HG02678 (cell line): ENCODE measurements at regions not wholly inside any gene's neighbourhood (a gene's known extent, or its start where the extent isn't known, plus 50 kb on each side); places are given as distances from the start of the nearest gene placed in this dataset.

Experiments used
- ATAC-seq: cut with Tn5 transposase; IDR thresholded peaks from one replicate; pipeline ENCODE4 v1.9.1; 2021; ENCODE audit warnings: mild to moderate bottlenecking, moderate library complexity; ENCODE audit not compliant: unreplicated experiment

DNA sequence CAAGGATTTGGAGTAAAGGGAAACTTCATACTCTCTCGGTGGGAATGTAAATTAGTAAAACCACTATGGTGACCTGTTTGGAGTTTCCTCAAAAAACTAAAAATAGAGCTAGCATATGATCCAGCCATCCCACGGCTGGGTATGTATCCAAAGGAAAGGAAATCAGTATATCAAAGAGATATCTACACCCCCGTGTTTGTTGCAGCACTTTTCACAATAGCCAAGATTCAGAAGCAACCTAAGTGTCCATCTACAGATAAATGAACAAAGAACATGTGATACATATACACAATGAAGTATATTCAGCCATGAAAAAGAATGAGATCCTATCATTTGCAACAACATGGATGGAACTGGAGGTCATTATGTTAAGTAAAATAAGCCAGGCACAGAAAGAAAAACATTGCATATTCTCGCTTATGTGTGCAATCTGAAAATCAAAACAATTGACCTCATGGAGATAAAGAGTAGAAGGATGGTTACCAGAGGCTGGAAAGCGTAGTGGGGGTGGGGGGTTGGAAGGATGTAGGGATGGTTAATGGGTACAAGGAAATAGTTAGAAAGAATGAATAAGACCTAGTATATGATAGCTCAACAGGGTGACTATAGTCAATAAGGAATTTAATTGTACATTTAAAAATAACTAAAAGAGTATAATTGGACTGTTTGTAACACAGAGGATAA, 468.0 kb downstream of the BCAT1 start:
- ATAC-seq = no peak

DNA sequence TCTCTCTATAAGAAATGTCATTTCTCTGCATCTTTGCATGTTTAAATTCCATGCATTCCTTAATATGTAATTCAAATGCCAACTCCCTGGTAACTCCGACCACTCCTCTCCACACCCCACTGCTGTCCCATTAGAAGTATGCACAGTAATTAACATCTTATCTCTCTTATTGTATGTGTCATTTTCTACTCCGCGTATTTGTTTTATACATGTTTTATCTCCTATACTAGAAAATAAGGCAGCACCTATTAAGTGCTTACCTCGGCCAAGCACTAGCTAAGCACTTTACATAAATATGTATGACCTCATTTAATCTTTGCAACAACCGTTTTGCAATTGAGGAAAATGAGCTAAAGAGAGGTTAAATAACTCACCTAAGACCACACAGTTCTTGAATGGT, 469.8 kb downstream of the BCAT1 start:
- ATAC-seq = no peak

DNA sequence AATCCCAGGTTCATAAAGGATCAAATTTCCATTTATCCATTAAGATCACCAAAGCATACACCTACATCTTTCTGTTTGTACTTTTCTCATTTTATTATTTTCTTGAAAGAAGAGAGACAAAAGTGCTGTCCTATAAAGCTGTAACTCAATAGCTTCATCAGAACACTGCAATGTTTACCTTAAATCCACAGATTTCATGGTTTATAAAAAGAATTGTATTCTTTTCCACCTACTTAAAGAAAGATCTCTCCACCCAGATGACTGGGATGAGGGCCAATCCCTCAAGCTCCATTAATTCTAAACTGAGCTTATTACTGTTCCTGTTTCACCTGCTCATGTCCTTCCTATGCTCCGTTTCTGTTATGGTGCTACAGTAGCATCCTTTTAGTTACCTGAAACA, 470.6 kb downstream of the BCAT1 start:
- no peak for ATAC-seq

DNA sequence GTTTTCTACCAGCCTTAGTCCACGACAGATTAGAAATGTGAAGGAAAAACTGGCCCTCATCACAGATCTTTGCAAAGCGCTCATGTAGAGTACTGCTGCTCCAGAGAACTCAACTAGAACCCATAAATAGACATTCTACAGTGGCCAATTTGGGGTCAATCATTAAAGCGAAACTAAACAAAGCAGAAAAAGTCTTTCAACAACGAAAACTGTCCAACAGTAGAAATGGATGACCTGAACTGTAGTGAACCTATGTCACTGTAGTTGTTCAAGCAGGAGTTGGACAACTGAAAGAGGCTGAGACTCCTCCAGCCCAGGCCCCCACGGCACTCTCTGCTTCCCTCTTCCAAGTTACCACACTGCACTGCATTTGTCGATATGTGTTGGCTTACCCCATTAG, 472.6 kb downstream of the BCAT1 start:
- no peak for ATAC-seq

DNA sequence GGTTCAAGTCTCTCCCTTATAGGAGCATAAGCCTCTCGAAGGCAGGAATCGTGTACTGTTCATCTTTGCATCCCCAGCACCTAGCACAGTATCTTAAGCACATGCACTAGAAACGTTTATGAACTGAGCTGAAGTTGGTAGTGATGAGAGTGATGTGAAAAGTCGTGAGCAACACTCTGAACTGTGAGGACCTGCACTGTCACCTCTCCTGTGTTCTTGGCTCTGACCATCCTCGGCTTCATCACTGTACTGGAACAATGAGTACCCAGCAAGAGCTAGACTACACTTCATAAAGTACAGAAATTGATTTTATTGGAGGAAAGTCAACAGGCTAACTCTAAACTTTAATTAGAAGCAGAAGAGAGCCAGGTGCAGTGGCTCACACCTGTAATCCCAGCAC, 473.6 kb downstream of the BCAT1 start:
- ATAC-seq = no peak

DNA sequence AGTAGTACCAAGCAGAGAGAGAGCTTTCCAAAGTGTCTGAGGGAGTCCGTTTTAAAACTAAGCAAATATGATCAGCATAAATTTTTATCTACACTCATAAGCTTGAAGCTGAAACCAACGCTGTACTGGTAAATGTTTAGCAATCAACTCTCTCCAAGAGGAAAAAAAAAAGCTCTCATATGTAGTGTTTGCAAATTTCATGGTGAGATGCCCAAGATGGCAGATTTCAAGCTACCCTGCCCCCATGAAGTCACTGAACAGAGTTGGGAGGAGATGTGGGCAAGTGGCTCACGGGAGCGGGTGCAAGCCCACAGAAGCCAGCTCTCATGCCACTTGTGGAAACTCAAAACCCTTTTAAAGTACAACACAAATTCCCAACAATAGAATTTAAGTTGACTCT, 475.8 kb downstream of the BCAT1 start:
- no peak for ATAC-seq

DNA sequence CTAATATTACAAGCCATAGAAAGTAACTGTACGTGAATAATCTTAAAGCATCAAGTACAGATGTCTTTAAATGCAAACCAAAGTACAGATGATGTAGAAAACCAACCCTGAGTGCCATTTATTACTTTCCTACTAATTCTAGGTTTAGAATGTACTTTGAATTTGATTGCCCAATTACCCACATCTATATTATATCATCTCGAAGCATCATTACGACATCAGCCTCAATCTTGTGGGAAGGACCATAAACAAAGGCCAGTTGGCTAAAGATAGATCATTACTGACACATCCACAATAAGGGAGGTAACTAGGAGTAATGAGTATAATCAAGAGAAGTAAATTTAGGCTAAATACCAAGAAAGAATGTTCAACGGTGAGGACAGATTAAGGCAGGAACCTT, 478.9 kb downstream of the BCAT1 start:
- ATAC-seq = no peak

DNA sequence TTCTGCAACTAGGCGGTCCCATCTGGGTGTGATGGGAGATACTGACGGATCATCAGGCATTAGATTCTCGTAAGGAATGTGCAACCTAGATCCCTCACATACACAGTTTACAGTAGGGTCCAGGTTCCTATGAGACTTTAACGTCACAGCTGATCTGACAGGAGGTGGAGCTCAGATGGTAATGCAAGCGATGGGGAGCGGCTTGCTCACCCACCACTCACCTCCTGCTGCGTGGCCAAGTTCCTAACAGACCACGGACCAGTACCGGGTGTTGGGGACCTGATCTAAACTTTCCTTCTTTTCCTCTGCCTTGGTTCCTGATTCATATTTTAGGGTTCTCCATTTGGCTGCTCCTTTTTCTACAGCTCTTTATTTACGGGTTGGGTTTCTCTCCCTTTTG, 479.8 kb downstream of the BCAT1 start:
- no peak for ATAC-seq

DNA sequence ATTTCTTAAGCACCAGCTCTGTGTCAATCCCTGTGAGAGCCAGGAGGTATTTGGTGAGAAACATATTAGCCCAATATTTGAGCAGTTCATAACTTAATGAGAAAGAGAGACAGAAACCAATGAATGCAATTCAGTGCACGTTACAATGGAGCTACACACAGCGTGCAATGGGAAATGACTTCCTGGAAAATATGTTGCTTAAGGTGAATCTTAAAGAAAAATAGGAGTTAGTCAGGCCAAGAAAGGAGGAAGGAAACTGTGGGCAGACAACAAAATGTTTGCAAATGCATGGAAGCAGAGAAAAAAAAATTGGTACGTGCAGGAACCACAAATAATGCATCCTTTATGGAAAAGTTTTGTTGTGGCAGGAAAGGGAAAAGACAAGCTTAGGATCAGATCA, 481.7 kb downstream of the BCAT1 start:
- no peak for ATAC-seq

DNA sequence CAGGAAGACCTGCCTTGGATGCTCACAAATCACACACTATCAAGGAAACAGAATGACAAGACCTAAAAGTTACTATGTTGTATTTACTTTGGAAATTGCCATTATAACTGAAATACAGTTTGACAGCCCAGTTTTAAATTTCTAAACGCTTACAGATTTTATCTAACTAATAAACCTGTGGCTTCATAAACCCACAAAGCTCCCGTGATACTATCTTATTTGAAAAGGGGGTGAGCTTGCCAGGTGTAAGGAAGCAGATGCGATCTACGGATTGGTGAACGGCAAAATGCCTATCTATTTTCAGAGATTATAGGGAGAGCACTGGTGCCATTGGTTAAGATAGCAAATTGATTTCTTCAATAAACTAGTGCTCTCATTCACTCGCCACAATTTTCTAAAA, 485.5 kb downstream of the BCAT1 start:
- ATAC-seq = no peak

DNA sequence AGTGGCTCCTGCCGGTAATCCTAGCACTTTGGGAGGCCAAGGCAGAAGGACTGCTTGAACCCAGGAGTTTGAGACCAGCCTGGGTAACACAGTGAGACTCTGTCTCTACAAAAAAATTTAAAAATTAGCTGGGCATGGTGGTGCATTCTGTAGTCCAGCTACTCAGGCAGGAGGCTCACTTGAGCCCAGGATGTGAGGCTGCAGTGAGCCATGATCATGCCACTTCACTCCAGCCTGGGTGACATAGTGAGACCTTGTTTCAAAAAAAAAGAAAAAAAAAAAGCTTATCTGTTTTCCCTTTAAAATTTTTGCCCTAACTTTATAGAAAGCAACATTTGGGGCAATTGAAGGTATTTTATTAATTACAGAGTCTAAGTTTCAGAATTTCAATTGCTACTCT, 486.0 kb downstream of the BCAT1 start:
- no peak for ATAC-seq

DNA sequence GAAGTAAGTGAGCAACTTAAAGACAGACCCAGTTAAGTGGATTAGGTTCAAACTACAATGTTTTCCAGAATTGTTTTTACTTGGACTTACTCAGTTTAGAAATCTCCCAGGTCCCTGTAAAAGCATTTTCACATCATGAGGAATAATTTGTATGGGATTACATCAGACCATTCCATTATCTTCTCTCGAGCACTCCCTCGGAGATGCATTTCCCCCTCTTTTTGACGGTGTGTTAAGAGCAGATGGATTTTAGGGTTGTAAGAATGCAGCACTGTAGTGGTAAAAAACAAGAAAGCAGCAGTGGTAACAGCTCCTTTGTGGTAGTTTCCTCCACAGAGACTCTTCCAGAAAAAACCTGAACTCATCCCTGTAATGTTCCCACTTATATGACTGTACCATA, 488.4 kb downstream of the BCAT1 start:
- no peak for ATAC-seq

DNA sequence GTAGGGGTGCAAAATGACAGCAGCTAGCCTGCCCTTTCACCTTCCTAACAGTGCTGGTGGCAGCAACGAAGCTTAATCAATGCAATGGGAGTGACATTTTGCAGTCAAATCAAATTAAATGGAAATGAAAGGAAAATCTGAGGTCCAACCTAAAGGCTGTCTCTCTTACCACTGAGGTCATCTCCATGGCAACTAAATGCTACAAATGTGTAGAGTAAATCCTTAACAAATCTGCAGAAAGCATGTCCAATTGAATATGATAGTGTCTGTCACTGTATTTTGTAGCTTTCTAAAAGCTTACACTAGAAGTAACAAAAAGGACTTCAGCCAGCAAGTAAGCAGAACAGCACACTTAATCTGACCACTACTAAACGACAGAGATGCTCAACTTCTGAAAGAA, 488.8 kb downstream of the BCAT1 start:
- ATAC-seq = no peak

DNA sequence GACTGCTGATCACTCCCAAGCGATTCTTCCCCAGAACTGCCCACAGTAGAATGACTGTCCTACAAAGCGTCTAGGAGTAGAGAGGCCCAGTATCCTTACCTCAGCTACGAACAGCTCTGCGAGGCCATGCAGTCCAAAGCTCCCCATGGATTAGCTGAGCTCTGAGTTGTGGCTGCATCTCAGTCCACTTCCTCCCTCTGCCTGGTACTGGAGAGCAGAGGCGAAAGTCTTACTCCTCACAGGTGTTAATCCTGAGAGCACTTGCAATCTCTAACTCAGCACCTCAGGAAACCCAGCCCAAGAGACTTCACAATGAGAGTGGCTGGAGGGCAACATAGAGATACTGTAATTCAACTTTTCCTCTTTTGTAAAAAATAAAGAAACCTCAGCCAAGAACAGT, 493.1 kb downstream of the BCAT1 start:
- no peak for ATAC-seq

DNA sequence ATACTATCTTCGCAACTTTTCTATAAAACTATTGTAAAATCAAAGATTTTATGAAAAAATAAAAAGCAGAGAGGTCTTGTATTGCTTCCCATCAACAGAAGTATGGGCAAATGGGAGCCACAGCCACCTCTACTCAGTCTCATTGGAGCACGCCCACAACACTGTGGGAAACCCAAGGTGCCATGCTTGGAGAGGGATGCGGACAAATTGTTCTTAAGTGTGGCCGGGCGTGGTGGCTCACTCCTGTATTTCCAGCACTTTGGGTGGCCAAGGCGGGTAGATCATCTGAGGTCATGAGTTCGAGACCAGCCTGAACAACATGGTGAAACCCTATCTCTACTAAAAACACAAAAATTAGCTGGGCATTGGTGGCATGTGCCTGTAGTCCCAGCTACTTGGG, 498.2 kb upstream of the SOX5 start:
- no peak for ATAC-seq

DNA sequence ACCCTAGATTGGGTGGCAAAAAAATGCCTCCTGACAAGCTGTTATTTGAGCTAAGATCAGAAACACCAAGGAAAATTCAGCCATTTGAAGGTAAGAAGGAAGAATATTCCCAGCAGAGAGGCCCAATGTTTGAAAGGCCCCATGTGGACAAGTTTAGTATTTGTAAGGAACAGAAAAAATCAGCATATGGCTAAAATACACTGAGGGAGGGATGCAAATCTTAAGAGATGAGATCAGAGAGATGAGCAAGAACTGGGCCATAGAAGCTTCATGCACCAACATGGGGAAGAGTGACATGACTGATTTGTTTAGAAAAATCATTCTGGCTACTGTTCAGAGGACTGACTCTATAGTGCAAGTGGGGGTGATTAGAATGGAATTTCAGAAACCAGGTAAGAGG, 496.8 kb upstream of the SOX5 start:
- ATAC-seq = no peak

DNA sequence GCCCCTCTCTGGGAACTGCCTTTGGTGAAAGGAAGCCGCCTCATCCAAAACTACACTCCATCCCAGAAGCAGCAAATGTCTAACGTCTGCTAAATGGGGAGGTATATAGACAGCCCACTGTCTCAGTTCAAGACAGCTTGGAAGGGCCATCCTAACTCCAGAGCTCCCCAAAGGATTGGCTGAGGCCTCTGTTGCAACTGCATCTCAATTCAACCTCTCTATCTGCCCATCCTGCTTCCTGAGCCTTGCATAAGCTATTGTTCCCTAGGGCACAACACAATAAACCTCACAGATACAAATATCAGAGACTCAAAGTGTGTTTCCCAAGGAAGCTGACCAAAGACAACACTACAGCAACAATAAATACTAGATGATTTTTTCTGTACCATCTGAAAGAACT, 495.2 kb upstream of the SOX5 start:
- no peak for ATAC-seq

DNA sequence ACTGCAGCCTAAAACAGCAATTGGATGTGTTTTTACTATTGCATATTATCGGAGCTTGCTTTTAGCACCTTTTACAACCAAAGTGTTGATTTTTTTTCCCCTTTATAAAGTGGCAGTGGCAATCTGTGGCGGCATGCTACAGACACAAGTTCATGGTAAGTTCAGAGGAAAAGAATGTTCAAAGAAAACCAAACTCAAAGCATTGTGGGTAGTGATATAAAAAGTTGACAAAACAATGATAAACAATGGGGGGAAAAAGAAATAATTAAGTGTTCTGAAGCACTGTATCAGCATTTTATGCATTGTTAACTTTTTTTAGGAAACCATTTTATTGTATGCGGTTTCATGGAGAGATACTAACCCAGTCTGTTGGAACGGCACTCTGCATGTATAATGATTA, 492.0 kb upstream of the SOX5 start:
- ATAC-seq = no peak

DNA sequence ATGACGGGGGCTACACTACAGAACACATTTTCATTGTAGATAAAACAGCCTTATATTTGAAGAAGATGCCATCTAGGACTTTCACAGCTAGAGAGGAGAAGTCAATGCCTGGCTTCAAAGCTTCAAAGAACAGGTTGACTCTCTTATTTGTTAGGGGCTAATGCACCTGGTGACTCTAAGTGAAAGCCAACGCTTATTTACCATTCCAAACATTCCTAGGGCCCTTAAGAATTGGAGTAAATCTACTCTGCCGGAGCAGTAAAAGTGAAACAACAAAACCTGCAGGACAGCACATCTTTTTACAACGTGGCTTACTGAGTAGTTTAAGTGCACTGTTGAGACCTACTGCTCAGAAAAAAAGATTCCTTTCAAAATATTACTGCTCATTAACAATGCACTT, 487.2 kb upstream of the SOX5 start:
- ATAC-seq = no peak

DNA sequence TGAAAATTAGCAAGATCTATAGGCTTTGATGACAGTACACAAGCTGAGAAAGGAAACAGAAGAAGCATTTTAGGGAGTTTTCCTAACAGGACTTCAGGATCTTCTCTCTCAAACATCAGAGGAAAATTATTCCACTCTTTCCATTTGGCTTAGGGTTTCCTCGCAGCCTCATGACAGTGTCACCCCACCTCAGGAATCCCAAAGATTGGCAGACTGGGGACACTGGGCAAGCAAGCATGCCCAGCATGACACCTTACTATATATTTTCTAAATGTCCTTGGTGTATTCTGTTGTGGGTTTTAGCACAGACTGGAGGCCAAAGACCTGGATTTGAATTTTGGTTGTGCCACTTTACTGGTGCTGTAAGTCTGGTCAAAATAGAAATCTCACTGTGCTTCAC, 482.4 kb upstream of the SOX5 start:
- no peak for ATAC-seq

DNA sequence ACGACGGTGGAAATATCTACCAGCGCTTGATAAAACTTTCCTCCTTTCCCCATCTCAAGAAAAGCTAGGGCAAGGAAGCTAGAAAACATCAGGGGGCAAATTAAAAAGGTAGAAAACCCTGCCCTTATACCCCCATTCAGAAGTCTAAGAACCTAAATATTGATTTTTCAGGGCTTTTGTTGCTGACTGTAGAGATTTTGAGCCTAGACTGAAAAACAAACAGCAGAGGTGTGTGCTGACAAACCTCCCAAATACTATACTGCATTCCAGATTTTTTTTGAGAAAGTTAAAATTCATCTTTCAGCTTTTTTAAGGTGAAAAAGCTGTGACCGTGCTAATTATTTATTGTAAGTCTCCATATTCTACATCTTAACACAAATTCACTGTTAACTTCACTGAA, 478.3 kb upstream of the SOX5 start:
- ATAC-seq = no peak

DNA sequence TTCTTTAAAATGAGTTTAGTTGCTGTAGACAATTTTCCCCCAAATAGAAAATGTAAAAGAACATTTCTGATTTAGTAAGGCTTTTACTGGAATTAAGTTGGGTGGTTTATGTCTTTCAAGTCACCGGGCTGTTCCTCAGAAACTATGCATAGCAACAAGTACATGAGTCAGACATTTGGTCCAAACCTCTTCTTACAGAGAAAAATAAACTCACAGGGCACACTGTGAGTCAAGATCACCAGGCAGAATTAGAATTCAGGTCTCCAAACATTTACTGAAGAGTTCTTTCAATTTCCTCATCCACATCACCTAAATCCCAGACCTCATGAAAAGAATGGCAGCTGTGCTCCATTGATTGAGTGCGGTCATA, 476.1 kb upstream of the SOX5 start:
- ATAC-seq = no peak

DNA sequence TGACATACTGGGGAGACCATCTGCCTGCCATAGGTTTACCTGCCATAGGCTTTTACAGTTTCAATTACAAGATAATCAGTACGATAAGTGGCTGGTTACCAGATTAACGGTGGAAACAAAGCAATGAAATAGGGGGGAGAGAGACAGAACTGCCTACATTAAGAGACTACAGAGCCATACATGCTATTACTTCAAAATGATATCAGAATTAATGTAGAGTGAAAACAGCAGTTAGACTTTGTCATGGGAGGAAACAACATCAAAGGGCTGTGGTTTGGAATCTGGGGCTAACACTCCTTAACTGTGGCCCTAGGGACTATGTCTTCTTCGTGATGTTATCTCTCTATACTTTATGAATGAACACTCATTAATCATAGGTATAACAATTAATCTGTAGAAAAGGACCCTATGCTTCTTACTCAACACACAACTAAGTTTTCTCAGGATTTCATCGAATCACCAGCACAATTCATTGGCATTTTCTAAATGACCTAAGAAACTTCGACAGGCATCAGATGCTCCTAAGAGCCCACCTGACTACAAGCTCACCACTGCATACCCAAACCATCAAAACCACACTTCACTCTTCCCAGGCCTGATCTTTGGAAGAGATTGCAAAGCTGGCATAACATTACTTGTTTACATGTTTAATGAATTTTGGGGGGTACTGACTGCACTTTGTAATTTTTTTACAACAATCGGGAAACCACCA, 475.6 kb upstream of the SOX5 start:
- no peak for ATAC-seq
